Right atrium auricular region (tissue), 2 donors: ENCODE measurements at regions not wholly inside any gene's neighbourhood (a gene's known extent, or its start where the extent isn't known, plus 50 kb on each side); places are given as distances from the start of the nearest gene placed in this dataset.
"Not testable (repeated sequence)": the region's sequence is repeated elsewhere in the genome, so short reads cannot be mapped to it uniquely, and the experiment has no call there.

ENCODE experiments used
- DNase-seq: peaks from one replicate; pipeline ENCODE4 v3.0.0-alpha.2; 2019; ENCODE audit warnings: low spot score
- H3K27ac ChIP-seq, 2 donors: fragments of 200-600 bp; sonication (generic); 1 replicate in 1 of 2; 2 replicates in 1 of 2; pipeline ENCODE4 v1.5.1; 2016 to 2019
- H3K27me3 ChIP-seq, 2 donors: fragments of 200-600 bp; sonication (generic); one replicate each; pipeline versions ENCODE4 v1.5.1 to v1.6.0; 2017 to 2019
- H3K36me3 ChIP-seq: fragments of 200-600 bp; sonication (generic); one replicate; pipeline ENCODE4 v1.5.1; 2016
- H3K4me1 ChIP-seq, 2 donors: fragments of 200-600 bp; sonication (generic); one replicate each; pipeline versions ENCODE4 v1.5.1 to v1.6.0; 2017 to 2019
- H3K4me3 ChIP-seq, 2 donors: fragments of 200-600 bp; sonication (generic); 1 replicate in 1 of 2; 2 replicates in 1 of 2; pipeline ENCODE4 v1.5.1; 2017 to 2019; ENCODE audit warnings: mild to moderate bottlenecking in 1 of 2, moderate library complexity in 1 of 2
- H3K9me3 ChIP-seq, 2 donors: fragments of 200-600 bp; sonication (generic); one replicate each; pipeline ENCODE4 v1.5.1; 2019
- TF ChIP-seq, protein P1 (sequence below), 2 donors: fragments of 200-600 bp; sonication (generic); IDR thresholded peaks; one replicate each; pipeline ENCODE4 v1.5.1; 2019; ENCODE audit warnings: antibody characterized with exemption in 2 of 2

DNA sequence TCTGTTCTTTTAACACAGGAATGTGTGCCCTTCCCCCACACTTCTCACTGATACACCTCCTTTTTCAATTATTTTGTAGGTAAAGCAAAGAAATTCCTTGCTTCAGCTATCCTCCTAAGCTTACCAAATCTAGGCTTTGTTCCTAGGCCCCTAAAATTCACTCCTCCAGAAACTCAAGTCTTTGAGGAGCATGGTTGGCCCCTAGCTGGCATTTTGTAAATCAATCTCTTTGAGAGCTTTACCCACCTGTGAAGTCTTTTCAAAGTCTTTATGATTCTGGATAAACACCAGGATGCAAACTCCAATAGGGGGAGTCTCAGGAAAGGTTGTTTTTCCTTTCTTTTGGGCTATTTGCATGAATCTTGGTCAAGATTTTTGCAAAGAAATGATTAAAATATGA is 82.9 kb upstream of the ZNF644 start:
- Histone ChIP-seq H3K4me1 (no peaks in the 10 kb centered on the region), H3K36me3 (no peaks in the 10 kb centered on the region), H3K4me3 (no peak overlapping the region), H3K9me3 (no peaks in the 10 kb centered on the region), H3K27me3 (no peaks in the 10 kb centered on the region), H3K27ac (no peak overlapping the region)
- TF ChIP-seq, protein P1, sequence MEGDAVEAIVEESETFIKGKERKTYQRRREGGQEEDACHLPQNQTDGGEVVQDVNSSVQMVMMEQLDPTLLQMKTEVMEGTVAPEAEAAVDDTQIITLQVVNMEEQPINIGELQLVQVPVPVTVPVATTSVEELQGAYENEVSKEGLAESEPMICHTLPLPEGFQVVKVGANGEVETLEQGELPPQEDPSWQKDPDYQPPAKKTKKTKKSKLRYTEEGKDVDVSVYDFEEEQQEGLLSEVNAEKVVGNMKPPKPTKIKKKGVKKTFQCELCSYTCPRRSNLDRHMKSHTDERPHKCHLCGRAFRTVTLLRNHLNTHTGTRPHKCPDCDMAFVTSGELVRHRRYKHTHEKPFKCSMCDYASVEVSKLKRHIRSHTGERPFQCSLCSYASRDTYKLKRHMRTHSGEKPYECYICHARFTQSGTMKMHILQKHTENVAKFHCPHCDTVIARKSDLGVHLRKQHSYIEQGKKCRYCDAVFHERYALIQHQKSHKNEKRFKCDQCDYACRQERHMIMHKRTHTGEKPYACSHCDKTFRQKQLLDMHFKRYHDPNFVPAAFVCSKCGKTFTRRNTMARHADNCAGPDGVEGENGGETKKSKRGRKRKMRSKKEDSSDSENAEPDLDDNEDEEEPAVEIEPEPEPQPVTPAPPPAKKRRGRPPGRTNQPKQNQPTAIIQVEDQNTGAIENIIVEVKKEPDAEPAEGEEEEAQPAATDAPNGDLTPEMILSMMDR (IDR thresholded peaks at IDR 0.05) = no peak
- DNase-seq = no peak

DNA sequence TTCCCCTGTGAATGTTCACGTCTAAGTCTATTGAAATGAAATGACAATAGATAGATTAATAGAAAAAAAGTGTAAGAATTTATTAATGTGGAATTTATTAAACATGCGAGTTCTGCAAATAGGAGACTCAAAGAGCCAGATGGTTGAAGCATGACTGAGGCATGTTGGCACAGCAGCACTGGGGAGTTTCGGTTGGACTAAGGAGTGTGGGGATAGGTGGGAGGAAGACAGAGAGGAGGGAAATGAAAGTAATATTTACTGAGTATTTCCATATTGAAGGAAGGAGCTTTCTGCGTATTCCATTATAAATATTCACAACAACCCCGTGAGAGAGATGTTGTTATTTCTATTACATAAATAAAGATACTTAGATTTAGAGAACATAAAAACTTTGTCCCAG is 79.5 kb upstream of the ZNF644 start:
- H3K4me3 ChIP-seq = no peak overlapping the region
- H3K27me3 ChIP-seq = no peaks in the 10 kb centered on the region
- TF ChIP-seq, protein P1 (IDR thresholded peaks at IDR 0.05) = no peak
- H3K4me1 ChIP-seq = no peaks in the 10 kb centered on the region
- no peaks in the 10 kb centered on the region for H3K36me3 ChIP-seq
- no peak for DNase-seq
- H3K9me3 ChIP-seq = no peaks in the 10 kb centered on the region
- H3K27ac ChIP-seq = no peak overlapping the region

DNA sequence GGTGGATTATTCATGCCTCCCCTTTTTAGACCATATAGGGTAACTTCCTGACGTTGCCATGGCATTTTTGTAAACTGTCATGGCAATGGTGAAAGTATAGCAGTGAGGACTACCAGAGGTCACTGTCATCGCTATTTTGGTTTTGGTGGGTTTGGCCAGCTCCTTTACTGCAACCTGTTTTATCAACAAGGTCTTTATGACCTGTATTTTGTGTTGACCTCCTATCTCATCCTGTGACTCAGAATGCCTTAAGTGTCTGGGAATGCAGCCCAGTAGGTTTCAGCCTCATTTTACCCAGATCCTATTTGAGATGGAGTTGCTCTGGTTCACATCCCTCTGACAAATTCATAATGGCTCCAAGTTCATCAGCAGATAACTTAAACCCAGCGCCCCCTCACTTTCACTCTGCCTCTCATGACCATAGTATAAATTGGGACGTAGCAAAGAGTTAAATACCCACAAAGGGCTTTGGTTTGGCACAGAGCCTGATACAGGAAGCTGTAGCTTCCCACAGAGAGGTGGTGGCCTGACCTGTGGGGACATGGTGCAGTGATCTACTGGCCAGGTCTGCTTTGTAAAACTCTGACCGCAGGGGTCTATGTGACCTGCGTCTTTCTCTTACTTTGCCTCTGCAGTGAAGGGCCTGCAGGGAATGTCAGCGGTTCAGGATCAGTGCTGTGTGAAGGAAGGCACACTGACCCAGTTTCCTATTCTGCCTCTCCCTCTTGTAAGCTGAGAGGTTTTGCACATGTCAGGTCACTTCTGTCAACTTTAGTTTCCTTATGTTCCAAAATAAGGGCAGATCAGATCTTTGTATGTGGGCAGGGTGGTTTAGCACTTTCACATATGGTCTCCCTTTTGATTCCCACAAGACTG is 78.1 kb upstream of the ZNF644 start:
- Histone ChIP-seq H3K27ac (no peak overlapping the region), H3K36me3 (no peaks in the 10 kb centered on the region), H3K4me3 (no peak overlapping the region), H3K27me3 (no peaks in the 10 kb centered on the region), H3K9me3 (no peaks in the 10 kb centered on the region), H3K4me1 (no peaks in the 10 kb centered on the region)
- TF ChIP-seq, protein P1 (IDR thresholded peaks at IDR 0.05) = no peak
- no peak for DNase-seq

DNA sequence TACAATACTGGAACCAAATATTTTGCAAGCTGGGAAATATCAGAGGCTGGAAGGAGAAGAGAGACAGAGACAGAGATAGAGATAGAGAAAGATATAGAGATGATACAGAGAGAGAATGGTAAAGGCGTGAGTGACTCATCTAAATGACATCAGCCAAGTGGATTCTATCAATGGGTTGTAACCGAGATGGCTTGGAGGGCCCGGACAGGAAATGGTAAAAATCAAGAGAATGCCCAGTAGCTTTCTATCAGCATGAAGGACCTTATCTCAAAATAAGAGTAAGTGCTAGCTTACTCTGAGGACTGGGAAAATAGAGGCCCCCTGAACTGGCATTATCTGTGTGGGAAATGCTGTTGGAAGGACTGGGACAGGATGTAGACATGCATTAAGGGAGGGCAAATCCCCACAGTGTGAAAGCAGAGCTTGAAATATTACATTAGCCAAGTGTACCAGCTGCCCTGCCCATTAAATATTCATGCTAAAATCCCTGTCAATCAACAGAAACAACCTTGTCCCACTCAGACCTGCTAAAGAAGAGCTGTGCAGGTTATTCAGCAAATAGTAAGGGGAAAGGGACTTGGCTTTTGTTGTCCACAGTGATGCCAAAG is 76.6 kb upstream of the ZNF644 start:
- Histone ChIP-seq H3K4me3 (no peak overlapping the region), H3K27me3 (no peaks in the 10 kb centered on the region), H3K36me3 (no peaks in the 10 kb centered on the region), H3K4me1 (no peaks in the 10 kb centered on the region), H3K9me3 (no peaks in the 10 kb centered on the region), H3K27ac (no peak overlapping the region)
- TF ChIP-seq, protein P1 (IDR thresholded peaks at IDR 0.05) = no peak
- DNase-seq = no peak

DNA sequence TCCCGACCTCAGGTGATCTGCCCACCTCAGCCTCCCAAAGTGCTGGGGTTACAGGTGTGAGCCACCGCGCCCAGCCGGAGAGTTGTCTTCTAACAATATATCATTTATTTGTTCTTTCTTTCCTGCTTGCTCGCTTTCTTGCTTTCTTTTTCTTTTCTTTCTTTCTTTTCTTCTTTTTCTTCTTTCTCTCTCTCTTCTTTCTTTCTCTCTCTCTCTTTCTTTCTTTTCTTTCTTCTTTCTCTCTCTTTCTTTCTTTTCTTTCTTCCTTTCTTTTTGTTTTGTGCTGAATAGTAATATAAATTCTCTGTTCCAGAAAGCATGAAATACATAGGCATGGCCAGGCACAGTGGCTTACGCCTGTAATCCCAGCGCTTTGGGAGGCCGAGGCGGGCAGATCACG is 73.5 kb upstream of the ZNF644 start:
- H3K4me1 ChIP-seq, H3K27me3 ChIP-seq, H3K36me3 ChIP-seq, H3K9me3 ChIP-seq, H3K27ac ChIP-seq, H3K4me3 ChIP-seq, DNase-seq: not testable (repeated sequence)

DNA sequence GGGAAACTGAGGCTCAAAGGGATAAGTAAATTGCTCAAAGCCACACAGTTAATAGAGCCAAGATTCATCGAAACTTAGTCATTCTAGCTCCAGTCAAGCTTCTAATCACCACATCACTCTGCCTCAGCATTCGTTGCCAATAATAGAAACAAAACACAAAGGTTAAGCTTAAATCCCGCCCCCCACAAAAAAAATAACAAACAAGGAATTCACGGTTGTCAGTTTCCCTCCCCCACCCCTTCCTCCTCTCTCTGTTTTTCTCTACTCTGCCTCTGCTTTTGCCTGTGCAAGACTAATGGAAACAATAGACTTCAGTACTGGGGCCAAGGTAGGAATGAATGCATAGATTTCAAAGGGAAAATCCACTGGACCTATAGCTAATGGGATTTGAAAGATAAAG is 70.7 kb upstream of the ZNF644 start:
- no peaks in the 10 kb centered on the region for H3K36me3 ChIP-seq
- no peak overlapping the region for H3K27ac ChIP-seq
- no peaks in the 10 kb centered on the region for H3K4me1 ChIP-seq
- no peaks in the 10 kb centered on the region for H3K27me3 ChIP-seq
- H3K9me3 ChIP-seq = no peaks in the 10 kb centered on the region
- DNase-seq = no peak
- H3K4me3 ChIP-seq = no peak overlapping the region
- TF ChIP-seq, protein P1 (IDR thresholded peaks at IDR 0.05) = no peak
